ENCODE measurements at regions not wholly inside any gene's neighbourhood (a gene's known extent, or its start where the extent isn't known, plus 50 kb on each side); places are given as distances from the start of the nearest gene placed in this dataset.
"Not testable (repeated sequence)": the region's sequence is repeated elsewhere in the genome, so short reads cannot be mapped to it uniquely, and the experiment has no call there.

GRCh38 chr9:89670801-89671434, 66.1 kb downstream of the GADD45G start:
- no peak for DNase-seq (ENCODE audit: low read depth)

DNA sequence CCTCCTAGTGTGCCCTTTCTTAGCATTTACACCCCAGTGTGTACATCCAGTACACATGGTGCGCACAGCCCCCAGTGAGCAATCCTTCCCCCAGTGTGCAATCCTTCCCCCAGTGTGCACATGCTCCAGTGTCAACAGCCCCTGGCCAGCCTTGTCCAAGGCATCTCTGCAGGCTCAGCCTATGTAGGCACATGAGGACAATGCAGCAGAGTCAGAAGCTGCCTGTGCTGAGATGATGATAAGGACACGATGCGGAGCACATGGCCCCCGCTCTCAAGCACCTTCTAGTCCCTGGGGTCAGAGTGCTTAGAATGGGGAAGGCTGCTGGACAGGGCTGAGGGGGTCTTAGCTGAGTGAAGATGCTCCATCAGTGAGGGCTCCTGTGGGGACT, 69.8 kb downstream of the GADD45G start:
- no peak for DNase-seq (ENCODE audit: low read depth)

DNA sequence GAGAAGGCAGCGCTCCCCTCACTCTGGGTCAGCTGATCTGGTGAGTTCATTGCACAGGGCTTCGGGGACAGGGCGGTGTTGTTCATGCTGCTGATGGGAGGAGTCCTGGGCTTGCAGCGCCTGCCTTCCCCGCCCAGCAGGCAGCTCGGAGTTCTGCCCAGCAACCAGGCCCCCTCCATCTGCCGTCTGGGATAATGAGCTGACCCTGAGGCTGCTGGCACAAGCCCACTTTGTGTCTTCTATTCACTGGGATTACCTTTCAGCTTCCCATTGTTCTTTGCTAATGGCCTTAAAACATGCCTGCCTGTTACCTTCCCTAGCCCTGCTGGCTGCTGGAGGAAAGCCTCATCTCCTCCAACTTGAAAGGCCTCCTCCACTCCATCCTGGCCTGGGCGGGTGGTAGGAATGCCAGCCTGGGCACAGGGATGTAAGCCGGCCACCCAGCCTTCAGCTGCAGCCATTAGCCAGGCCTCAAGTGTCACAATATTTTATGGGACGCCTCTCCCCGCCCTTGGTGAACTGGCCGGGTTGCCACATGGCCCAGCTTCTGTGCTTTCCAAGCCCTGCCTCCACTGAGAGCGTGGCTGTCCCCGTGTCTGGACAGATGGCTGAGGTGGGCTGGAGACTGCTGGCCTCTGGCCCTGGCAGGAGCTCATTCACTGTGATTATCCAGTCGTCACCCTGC, 70.4 kb downstream of the GADD45G start:
- DNase-seq (ENCODE audit: low read depth), result no peak

DNA sequence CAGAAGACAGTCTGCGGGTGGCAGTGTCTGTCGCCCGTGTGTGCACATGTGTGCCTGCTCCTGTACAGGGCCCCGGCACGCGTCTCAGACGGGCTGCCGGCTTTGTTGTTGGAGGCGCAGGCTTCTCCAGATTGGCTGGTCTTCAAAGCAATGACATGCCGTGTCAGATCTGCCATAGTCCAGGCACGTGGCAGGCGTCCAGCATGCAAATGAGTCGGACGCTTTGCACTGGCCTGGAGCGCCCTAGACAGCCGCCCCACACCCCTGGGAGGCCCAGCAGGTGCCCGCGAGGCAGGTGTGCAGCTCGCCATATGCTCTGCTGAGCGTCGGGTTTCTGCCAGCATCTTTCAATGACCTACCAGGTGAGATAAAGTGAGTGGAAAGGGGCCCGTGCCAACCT, 71.5 kb downstream of the GADD45G start:
- DNase-seq (ENCODE audit: low read depth), result no peak

DNA sequence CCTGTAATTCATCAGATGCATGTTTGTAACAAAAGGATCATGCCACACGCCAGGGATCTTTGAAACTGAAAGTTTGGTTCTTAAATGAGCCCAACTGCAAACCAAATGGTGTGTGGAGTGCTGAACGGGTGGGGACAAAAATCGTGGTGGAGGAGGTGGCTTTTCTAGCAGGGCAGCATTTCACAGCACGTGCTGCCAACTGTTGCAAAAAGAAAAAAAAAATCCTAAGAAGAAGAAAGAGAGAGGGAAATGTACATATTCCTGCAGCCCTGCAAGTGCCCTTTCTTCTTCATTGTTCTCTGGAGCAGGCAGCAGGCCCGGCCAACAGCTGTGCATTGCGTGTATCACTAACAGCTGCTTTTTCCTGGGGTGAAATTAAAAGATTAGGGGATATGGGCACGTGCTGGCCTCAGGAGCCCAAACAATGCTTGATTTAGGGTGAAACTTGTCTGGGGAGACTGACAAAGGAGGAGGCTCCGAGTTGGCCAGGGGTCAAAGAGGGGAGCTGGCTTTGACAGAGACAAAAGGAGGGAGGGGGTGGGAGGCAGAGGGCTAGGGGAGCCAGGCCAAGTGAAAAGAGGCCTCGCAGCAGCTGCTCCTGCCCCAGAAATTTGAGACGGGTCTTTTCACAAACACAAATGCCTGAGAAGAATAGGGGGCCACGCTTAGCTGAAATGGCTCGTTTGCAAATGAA, 73.0 kb downstream of the GADD45G start:
- no peak for DNase-seq (ENCODE audit: low read depth)

DNA sequence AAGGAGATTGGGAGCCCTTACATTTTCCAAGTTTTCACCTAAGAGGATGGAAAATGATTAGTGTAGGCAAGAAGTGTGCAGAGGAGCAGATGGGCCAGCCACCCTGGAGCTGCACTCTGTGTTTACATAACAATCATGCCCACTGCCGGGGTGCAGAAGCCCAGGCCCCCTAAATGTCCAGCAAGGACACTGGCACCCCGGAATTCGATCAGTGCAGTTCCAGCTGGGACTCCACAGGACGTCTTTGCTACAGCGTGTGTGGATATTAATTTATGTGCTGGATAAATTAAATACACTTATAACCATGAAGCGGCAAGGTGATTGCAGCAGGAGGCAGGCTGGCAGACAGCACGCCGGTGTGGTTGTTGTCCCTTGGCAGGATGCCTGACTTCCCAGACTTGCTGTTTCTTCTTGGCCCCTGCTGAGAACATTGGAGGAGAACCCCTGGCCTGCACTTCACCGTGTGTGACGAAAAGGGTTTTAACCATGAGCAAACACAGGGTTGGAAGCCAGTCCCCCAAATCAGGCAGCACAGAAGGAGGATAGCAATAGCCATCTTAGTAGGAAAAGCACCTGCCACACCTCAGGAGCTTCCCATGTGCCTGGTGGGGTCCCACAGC, 73.7 kb downstream of the GADD45G start:
- DNase-seq (ENCODE audit: low read depth), result no peak

DNA sequence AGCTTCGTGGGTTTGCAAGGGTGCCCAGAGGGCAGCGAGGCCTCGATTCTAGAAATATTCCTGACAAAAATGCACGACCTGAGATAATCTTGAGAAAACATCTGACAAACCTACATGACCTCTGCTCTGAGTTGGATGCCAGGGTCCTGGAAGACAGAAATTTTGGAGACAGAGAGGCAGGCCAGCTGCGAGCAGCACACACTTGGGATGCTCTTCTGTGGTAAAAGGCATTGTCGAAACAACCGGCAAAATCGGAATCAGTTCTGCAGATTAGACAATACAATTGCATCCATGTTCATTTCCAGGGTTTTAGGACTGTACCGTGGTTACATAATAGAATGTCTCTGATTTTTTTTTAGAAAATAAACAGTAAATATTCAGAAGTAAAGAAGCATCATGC, 74.2 kb downstream of the GADD45G start:
- DNase-seq (ENCODE audit: low read depth), result no peak

DNA sequence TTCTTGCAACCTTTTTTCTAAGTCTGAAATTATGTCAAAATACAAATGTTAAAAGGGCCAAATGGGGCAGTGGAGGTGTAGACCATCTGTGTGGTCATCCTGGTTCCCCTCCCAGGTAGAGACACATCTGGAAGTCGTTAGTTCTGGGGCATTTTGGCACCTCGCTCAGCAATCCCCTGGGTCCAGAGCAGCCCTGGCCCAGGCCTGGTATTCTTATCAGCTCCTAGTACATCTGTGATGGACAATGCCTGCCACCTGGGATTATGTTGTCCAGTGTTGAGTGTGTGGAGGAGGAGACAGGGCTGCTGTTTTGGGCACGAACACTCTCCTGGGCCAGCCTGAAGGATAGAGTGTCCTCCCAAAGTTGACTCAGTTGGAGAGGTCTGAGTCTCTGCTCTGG, 74.8 kb downstream of the GADD45G start:
- no peak for DNase-seq (ENCODE audit: low read depth)

GRCh38 chr9:89680547-89681467, 76.0 kb downstream of the GADD45G start:
- DNase-seq (ENCODE audit: low read depth), result no peak

DNA sequence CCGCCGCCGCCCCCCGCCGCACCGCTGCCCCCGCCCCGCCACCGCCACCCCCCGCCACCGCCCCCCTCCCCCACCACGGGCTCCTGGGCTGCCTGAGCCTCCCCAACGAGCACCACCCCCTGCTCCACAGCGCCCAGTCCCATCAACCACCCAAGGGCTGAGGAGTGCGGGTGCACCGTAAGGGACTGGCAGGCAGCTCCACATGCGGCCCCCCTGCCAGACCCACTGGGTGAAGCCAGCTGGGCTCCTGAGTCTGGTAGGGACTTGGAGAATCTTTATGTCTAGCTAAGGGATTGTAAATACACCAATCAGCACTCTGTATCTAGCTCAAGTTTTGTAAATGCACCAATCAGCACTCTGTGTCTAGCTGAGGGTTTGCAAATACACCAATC, 76.7 kb downstream of the GADD45G start:
- DNase-seq (ENCODE audit: low read depth), result not testable (repeated sequence)

GRCh38 chr9:89683626-89684025, 78.8 kb downstream of the GADD45G start:
- no peak for DNase-seq (ENCODE audit: low read depth)

- no peak for DNase-seq (ENCODE audit: low read depth)
Measured at GRCh38 chr9:89684218-89684617, 79.4 kb downstream of the GADD45G start.

DNA sequence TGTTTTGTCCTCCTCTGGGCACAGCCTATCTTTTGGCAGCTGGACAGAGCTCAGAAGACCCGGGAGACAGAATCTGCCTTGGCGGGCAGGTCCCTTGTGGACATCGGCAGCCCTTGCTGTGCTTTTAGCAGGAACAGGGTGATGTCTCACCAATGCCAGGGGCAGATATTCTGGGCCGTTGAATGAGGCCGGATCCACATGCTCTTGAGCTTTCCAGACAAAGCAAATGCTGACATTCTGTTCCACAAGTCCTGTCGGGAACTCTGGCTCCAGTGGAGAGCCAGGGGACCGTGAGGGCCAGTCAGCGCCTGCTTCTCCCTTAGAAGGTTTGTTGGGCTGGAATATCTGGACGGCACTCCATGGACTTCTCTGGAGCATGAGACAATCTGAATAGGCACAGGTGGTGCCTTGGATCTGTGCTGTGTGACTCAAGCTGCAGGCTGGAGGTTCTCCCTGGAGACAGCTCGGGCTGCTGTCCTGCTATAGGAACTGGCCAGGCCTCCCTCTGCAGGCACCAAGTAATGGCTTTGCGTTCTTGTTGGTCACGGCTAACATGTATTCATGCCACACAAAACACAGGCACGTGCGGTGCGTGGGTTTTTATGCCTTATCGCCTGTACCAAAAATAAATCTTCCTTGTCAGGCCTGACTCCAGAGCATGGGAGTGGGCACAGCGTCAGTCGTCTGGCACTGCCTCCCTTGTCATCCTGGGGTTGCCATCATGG, 80.3 kb downstream of the GADD45G start:
- DNase-seq (ENCODE audit: low read depth), result no peak

DNA sequence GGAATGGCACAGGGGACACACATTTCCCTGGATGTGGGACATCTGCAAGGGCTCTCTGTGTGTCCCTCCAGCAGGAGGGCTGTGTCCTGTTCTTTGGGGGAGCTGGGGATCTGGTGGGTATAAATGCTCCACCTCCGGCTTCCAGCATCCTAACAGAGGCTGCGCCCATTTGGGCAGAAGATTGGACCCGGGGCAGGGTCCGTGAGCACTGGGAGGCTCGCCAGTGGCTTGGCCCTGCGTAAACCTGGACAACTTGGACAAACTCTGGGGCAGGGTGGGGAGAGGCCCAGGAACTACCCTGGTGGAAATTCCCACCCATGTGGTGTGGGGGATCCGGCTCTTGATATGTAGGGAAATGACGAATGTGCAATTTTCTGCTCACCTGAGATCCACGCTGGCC, 80.9 kb downstream of the GADD45G start:
- no peak for DNase-seq (ENCODE audit: low read depth)

DNA sequence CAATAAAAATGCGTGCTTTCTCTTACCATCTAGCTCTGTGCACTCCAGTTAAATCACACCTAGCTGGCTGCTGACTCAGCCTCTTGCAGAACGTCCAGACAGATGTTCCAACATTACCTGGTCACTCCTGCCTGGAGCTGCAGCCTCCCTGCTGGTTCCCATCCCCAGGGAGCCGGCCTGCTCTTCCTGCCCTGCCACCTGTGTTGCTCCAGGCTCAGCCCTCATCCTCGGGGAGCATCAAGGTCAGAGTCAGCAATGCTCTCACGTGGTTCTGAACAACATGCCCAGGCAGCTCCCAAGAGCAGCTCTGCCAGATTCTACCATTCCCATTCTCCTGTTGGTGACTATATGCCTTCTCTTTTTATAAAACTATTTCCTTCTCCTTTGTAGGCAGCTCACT, 81.3 kb downstream of the GADD45G start:
- DNase-seq (ENCODE audit: low read depth), result no peak

DNA sequence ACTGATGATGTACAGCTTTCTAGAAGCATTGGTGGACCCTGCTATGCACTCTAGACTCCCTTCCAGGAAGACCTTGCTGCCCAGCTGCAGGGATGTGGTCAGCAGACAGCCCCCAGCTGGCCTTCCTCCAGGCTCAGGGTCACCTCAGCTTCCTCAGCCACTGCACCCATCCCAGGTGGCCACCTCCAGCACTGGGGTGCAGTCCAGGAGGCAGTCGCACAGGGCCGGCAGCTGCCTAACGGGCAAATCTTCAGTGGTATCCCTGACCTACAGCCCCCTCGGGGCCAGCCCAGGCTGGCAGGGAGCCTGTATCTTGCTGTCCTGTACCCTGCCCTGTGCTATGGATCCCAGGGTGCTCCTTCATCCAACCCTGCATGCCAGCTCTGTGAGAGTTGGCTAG, 81.8 kb downstream of the GADD45G start:
- no peak for DNase-seq (ENCODE audit: low read depth)

DNA sequence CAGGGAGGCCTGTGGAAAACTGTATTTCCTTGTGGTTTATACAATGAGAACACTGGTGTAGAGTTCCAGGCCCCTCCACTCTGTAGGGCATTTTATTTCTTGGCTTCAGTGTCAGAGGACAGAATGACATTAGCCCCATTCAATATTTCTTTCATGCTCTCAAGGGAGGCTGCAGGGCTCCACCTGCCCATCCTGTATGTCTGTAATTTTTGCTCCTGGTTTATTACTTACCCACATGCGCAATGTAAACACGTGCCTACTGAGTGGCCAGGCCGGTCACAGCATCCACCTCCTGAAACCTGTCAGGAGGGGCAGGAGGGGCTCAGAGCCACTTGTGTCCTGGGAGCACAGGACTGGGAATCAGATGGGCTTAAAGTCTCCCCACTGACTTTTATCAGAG, 82.4 kb downstream of the GADD45G start:
- no peak for DNase-seq (ENCODE audit: low read depth)

GRCh38 chr9:89687848-89688247, 83.0 kb downstream of the GADD45G start:
- no peak for DNase-seq (ENCODE audit: low read depth)

GRCh38 chr9:89689321-89689720, 84.5 kb downstream of the GADD45G start:
- DNase-seq (ENCODE audit: low read depth), result not testable (repeated sequence)

DNA sequence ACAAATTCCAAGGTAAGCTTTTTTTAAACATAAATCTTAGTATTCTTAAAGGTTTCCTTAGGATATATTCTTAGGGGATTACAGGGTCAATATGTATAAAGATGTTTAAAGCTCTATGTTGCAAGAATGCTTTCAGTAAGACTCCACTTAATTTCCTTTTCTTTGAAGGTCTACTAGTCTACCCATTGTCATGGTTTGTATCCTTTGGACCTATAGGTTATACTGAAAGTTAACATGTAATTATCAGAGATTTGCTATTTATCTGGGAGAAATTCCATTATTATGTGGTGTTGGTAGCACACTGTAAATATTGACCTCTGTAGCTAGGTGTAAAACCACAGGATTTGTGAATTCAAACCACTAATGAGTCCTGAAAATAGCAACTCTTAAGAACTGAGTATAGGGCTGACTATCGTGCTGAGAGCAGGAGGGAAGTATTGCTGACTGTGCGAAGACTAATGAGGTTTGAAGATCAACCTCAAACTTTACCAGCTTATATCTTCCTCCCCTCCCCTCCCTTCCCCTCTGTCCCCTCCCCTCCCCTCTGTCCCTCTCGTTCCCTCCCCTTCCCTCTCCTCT, 85.6 kb downstream of the GADD45G start:
- no peak for DNase-seq (ENCODE audit: low read depth)

DNA sequence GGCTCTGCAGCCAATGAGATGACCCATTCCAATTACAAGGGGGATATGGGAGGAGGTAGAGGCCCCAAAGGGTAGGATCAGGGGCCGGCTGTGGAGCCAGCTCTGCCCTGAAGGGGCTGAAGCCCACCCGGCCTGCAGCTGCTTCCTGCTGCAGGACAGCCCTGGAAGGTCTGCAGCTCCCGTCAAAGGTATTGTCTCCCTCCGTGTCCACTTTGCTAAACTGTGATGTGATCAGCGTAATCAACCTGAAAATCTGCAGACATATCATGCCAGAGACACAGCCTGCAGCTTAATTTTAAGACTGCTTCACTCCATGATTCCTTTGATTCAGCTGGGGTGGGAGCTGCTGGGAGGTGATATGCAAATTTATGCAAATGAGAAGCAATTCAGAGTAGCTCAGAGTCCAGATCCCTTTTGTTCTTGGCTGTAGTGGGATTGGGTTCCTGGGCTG, 90.7 kb downstream of the GADD45G start:
- DNase-seq (ENCODE audit: low read depth), result no peak

Measured in stimulated activated CD8-positive, alpha-beta memory T cell treated with anti-CD3 and anti-CD28 coated beads, Interleukin-15, amount 100 ng/mL, for 1 hour (primary cell).